A673 (cell line): ENCODE measurements at regions not wholly inside any gene's neighbourhood (a gene's known extent, or its start where the extent isn't known, plus 50 kb on each side); places are given as distances from the start of the nearest gene placed in this dataset.
"Not testable (repeated sequence)": the region's sequence is repeated elsewhere in the genome, so short reads cannot be mapped to it uniquely, and the experiment has no call there.

Experiments
- CTCF ChIP-seq: fragments of 300-800, 200-600 bp; sonication (generic); conservative IDR thresholded peaks from 2 replicates; pipeline ENCODE4 v1.5.1; 2017; ENCODE audit warnings: low read depth, mild to moderate bottlenecking, antibody characterized with exemption, low read length, moderate library complexity, mixed read lengths
- EZH2 ChIP-seq: fragments of 200-600 bp; sonication (generic); IDR thresholded peaks from 2 replicates; pipeline ENCODE4 v1.6.1; 2017; ENCODE audit warnings: borderline replicate concordance, low read depth, mild to moderate bottlenecking, mixed read lengths, antibody characterized with exemption, low read length; ENCODE audit not compliant: poor library complexity, severe bottlenecking

GRCh38 chr9:41280299-41281238 is 91.5 kb upstream of the ZNG1F start:
- not testable (repeated sequence) for TF ChIP-seq CTCF, EZH2
